GM13976 (cell line): ENCODE measurements at regions not wholly inside any gene's neighbourhood (a gene's known extent, or its start where the extent isn't known, plus 50 kb on each side); places are given as distances from the start of the nearest gene placed in this dataset.
"Not testable (repeated sequence)": the region's sequence is repeated elsewhere in the genome, so short reads cannot be mapped to it uniquely, and the experiment has no call there.

ENCODE experiments used
- DNase-seq: peaks from one replicate; pipeline ENCODE4 v3.0.0; 2012; ENCODE audit warnings: low spot score
- in situ Hi-C: fragments of 300-500 bp; cut with MboI; formaldehyde crosslinking; loops from one replicate; pipeline ENCODE4 v1.12.0; 2022; ENCODE audit warnings: low sequenced_read_pairs, mixed read lengths, inconsistent platforms; ENCODE audit not compliant: unreplicated experiment
- TF ChIP-seq, protein P1 (sequence below): IDR thresholded peaks from 2 replicates; pipeline ENCODE4 v1.5.1; 2012; ENCODE audit warnings: borderline replicate concordance, mild to moderate bottlenecking; ENCODE audit not compliant: insufficient read depth; ENCODE audit errors: extremely low read depth, missing control alignments, control extremely low read depth

DNA sequence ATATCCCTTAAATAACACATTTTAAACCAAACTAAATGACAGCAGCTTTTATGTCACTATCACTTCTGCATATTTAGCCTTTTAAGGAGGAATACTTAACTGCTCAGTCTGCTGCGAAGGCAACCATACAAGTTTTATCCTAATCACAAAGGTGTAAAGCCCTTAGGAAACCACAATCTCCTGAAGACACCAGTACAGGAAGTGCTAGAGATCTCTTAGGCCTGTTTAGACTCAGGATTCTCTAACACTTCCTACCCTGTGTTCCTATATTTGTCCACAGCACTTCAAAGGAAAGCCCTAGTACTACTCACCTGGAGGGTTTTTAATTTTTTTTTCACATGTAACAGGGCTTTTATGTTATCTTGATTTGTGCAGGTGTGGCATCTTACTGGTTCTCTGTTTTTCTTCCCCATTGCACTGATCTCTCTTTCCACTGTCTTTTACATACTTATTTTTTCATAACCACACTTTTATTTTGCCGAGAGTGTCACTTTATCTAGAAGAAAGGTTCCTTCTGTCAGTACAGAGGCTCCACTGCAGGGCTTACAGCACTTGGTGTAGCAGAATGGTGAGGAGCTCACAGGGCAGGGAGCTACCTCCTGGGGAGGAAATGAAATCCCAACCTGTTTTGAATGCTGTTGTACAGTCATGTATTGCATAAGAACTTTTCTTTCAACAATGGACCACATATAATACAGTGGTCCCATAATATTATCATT lies 1060.6 kb upstream of the ACO1 start:
- TF ChIP-seq, protein P1, sequence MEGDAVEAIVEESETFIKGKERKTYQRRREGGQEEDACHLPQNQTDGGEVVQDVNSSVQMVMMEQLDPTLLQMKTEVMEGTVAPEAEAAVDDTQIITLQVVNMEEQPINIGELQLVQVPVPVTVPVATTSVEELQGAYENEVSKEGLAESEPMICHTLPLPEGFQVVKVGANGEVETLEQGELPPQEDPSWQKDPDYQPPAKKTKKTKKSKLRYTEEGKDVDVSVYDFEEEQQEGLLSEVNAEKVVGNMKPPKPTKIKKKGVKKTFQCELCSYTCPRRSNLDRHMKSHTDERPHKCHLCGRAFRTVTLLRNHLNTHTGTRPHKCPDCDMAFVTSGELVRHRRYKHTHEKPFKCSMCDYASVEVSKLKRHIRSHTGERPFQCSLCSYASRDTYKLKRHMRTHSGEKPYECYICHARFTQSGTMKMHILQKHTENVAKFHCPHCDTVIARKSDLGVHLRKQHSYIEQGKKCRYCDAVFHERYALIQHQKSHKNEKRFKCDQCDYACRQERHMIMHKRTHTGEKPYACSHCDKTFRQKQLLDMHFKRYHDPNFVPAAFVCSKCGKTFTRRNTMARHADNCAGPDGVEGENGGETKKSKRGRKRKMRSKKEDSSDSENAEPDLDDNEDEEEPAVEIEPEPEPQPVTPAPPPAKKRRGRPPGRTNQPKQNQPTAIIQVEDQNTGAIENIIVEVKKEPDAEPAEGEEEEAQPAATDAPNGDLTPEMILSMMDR: no peak
- no peak for DNase-seq
- in situ Hi-C loops: no loop called here

DNA sequence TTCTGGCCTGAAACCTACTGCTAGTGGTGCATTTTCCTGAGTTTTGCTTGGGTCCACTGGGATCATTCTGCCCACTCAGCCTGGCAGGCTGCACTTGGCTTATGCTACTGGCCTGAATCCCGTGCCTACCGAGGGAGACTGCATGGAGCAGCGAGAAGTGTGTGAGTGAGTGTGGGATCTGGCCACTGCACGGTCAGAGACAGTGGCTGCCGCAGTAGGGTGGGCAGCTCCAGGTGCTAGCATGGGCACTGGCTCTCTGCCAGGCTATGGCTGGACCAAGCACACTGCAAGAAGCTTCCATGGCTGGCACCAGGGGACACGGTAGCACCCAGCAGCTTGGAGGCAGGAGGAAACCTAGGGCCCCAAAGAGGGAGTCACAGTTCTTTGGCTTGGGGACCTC lies 1058.7 kb upstream of the ACO1 start:
- TF ChIP-seq, protein P1: no peak
- no peak for DNase-seq
- in situ Hi-C loops: no loop called here

DNA sequence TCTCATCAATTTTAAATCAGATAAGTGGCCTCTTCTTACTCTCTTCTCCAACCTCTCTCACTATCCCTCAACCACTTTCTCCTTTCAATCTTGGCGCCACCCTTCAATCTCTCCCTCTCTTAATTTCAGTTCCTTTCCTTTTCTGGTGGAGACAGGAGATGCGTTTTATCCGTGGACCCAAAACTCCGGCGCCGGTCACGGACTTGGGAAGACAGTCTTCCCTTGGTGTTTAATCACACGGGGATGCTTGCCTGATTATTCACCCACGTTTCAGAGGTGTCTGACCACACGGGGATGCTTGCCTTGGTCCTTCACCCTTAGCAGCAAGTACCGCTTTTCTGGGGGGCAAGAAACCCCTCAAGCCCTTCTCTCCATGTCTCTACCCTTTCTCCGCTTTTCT lies 1057.6 kb upstream of the ACO1 start:
- in situ Hi-C loops, DNase-seq: not testable (repeated sequence)

DNA sequence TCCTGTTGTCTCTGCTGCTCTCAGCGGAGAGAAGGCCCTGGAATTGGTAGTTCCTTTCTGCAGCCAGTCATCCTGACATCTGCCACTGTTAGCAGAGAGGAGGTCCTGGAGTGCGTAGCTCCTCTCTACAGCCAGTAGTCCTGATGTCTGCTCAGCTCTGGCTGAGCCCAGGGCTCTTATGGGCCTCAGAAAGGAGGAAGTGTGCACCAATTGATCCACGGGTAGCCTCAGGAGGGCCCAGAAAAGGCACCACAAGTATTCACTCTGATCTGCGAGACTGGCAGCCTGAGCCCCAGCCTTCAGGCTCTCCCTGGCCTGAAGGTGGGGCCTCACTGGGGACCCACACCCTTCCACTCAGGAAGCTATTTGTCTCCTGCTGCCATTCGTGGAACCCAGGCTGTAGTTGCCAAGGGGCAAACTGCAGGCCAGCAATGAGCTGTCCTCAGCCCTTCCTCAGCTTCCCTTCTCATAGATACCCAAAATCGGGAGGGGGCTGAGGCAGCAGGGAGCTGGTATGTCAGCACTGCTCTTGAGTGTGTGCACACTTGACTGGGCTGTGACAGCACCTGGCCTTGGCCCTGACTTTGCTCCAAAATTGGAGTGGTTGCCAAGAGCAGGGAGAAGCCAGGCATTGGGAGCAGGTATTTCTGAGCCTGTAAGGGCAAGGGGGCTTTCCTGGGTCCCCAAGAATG lies 1049.5 kb upstream of the ACO1 start:
- TF ChIP-seq, protein P1: no peak
- in situ Hi-C loops: no loop called here
- DNase-seq: no peak

DNA sequence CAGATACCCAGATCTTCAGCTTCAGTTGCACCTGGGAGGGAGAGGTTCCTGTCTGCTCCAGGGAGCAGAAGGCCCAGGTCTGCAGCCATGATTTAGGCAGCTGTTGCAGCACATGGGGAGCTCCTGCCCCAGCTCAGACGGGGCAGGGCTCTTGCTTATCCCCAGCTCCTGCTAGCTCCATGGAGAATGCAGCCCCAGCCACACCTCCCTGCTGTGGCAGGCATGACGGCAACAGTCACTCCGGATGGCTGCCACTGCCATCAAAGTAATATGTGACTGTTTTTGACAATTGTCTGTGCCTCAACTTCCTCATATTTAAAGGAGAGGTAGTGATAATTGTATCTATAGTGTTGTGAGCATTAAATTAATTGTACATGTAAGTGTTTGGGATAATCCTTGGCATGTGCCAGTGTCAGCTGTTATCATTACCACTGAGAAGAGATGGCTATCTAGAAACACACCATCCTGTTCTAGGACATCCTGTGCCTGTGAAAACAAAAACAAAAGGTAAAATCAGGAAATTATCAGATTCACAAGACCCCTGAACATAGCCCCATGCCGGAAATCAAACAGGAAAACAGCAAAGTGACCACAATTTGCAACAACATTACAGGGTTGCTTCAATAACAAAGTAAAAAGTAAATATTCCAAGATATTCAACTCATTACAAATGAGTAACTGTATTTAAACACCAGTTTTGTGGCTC lies 1048.8 kb upstream of the ACO1 start:
- TF ChIP-seq, protein P1: no peak
- no peak for DNase-seq
- in situ Hi-C loops: no loop called here

DNA sequence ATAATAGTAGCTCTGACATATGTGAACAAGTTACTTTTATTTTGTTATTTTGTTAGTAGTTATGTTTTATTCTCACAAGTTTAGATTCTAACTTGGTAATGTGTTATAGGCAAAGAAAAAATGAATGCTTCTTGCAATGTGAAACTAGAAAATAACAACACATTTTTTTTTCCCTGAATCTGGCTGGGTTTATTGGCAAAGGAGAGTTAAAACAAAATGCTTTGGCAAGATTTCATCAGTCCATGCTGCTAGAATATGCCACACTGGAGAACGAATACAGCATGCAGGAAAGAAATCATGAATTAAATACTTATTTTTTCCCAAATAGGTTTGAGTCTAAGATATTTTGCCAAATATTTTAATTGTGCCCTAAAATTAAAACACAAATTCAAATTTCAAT lies 1048.1 kb upstream of the ACO1 start:
- TF ChIP-seq, protein P1: no peak
- no peak for DNase-seq
- in situ Hi-C loops: no loop called here

DNA sequence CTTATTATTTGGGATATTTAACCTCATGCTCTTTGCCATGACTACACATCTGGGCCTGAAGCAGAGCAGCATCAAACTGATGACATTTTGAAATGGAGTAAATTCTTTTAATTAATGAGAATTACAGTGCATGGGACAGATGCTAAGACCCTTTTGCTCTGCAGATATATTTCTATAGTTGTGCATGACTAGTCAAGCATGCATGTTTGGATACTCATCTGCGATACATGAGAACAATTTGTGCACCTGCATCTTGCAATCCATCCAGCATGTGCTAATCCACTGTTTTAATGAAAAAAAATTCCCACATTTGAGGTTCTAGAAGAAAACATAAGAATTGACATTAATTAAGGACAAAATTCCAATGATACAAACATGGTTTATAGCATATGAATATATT lies 1047.6 kb upstream of the ACO1 start:
- DNase-seq: no peak
- TF ChIP-seq, protein P1: no peak
- in situ Hi-C loops: no loop called here
